Gastrocnemius medialis (tissue), 4 donors: ENCODE measurements at regions not wholly inside any gene's neighbourhood (a gene's known extent, or its start where the extent isn't known, plus 50 kb on each side); places are given as distances from the start of the nearest gene placed in this dataset.

Source experiments
- POLR2A ChIP-seq, 2 donors: fragments of 450-650 bp; IDR thresholded peaks; one replicate each; pipeline ENCODE4 v1.6.1; 2017; ENCODE audit warnings: antibody characterized with exemption in 2 of 2, mild to moderate bottlenecking in 2 of 2, moderate library complexity in 2 of 2
- TF ChIP-seq, protein P1 (sequence below), 5 experiments: fragments of 450-650 bp in 3 of 5; fragments of 200-600 bp in 2 of 5; sonication (generic) in 2 of 5; IDR thresholded peaks in 4 of 5; conservative IDR thresholded peaks in 1 of 5; 1 replicate in 4 of 5; 2 replicates in 1 of 5; pipeline ENCODE4 v1.5.1; 2016 to 2019; ENCODE audit warnings: antibody characterized with exemption in 5 of 5, mild to moderate bottlenecking in 3 of 5, moderate library complexity in 3 of 5

- TF ChIP-seq POLR2A (IDR thresholded peaks at IDR 0.05): no peak
- TF ChIP-seq, protein P1, sequence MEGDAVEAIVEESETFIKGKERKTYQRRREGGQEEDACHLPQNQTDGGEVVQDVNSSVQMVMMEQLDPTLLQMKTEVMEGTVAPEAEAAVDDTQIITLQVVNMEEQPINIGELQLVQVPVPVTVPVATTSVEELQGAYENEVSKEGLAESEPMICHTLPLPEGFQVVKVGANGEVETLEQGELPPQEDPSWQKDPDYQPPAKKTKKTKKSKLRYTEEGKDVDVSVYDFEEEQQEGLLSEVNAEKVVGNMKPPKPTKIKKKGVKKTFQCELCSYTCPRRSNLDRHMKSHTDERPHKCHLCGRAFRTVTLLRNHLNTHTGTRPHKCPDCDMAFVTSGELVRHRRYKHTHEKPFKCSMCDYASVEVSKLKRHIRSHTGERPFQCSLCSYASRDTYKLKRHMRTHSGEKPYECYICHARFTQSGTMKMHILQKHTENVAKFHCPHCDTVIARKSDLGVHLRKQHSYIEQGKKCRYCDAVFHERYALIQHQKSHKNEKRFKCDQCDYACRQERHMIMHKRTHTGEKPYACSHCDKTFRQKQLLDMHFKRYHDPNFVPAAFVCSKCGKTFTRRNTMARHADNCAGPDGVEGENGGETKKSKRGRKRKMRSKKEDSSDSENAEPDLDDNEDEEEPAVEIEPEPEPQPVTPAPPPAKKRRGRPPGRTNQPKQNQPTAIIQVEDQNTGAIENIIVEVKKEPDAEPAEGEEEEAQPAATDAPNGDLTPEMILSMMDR (IDR thresholded peaks at IDR 0.05 in 4 of 5, conservative IDR thresholded peaks at IDR 0.05 in 1 of 5): no peak
Observed at GRCh38 chr5:89283728-89284493, 400.9 kb upstream of the MEF2C start.
